Lower leg skin (tissue), 3 donors: ENCODE measurements at regions not wholly inside any gene's neighbourhood (a gene's known extent, or its start where the extent isn't known, plus 50 kb on each side); places are given as distances from the start of the nearest gene placed in this dataset.

ENCODE experiments used
- POLR2A ChIP-seq, 2 donors: fragments of 450-650 bp; IDR thresholded peaks; one replicate each; pipeline ENCODE4 v1.6.1; 2016 to 2017; ENCODE audit warnings: antibody characterized with exemption in 2 of 2, mild to moderate bottlenecking in 1 of 2, moderate library complexity in 1 of 2
- TF ChIP-seq, protein P1 (sequence below), 3 donors: fragments of 450-650 bp; IDR thresholded peaks; one replicate each; pipeline ENCODE4 v1.5.1; 2016; ENCODE audit warnings: antibody characterized with exemption in 3 of 3, mild to moderate bottlenecking in 3 of 3, moderate library complexity in 2 of 3

DNA sequence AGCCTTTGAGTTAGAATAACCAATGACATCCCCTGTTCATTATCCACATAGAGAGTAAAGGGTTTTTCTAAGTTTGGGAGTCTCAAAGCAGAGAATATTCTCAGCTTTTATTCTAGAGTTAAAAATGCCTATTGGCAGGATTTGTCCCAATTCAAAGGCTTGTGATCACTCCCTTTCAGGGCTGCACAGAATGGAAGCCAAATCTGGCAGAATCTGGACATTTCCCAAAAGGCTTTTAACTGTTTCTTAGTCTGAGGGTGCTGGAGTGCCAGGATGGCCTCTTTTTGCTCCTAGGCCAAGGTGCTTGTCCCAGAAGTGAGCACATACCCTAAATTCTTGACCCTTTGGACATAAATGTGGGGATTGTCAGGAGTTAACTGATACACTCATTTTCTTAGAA lies 556.6 kb downstream of the DOK5 start:
- TF ChIP-seq, protein P1, sequence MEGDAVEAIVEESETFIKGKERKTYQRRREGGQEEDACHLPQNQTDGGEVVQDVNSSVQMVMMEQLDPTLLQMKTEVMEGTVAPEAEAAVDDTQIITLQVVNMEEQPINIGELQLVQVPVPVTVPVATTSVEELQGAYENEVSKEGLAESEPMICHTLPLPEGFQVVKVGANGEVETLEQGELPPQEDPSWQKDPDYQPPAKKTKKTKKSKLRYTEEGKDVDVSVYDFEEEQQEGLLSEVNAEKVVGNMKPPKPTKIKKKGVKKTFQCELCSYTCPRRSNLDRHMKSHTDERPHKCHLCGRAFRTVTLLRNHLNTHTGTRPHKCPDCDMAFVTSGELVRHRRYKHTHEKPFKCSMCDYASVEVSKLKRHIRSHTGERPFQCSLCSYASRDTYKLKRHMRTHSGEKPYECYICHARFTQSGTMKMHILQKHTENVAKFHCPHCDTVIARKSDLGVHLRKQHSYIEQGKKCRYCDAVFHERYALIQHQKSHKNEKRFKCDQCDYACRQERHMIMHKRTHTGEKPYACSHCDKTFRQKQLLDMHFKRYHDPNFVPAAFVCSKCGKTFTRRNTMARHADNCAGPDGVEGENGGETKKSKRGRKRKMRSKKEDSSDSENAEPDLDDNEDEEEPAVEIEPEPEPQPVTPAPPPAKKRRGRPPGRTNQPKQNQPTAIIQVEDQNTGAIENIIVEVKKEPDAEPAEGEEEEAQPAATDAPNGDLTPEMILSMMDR (IDR thresholded peaks at IDR 0.05), result no peak
- TF ChIP-seq POLR2A (IDR thresholded peaks at IDR 0.05), result no peak
